ENCODE measurements at regions not wholly inside any gene's neighbourhood (a gene's known extent, or its start where the extent isn't known, plus 50 kb on each side); places are given as distances from the start of the nearest gene placed in this dataset.

DNA sequence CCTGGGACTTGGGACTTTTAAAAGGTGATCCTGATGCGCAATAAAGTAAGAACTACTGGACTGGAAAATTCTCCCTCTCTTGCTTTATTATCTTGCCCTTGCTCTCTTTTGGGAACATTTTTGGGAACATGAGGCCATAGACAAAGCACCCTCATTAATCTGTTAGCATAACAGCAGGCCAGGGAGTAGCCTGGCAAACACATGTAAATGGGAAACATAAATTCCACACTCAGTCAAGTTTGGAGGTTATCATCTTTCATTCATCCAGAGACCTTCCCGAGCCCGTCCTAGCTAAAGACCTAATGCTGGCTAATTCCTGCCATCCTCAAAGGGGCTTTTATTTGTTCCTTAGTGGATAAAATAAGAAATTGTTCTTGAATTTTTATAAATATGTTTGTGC lies 162.8 kb upstream of the ARX start:
- TF ChIP-seq CTCF (IDR thresholded peaks at IDR 0.05), result no peak
- 38 to 46% methylated on average over 3 of the region's 3 CpGs for WGBS, 2 donors
- no peaks in the 10 kb centered on the region for H3K4me1 ChIP-seq

GRCh38 chrX:25175743-25176142 lies 160.0 kb upstream of the ARX start:
- 80 to 88% methylated on average over 5 of the region's 5 CpGs for WGBS, 2 donors
- TF ChIP-seq CTCF (IDR thresholded peaks at IDR 0.05), result no peak
- Histone ChIP-seq H3K36me3 (no peaks in the 10 kb centered on the region), H3K4me1 (no peaks in the 10 kb centered on the region), H3K27ac (no peak overlapping the region), H3K27me3 (peaks cover 0 to 38% (median 0%) of the 10 kb centered on the region in 7 donors), H3K9me3 (no peaks in the 10 kb centered on the region), H3K4me3 (no peak overlapping the region)
- DNase-seq (no peak), ATAC-seq (no peak)
- intact Hi-C loops (cut with DNase I), result no loop called here

More for the DNA sequence above, 162.8 kb upstream of the ARX start:
- H3K27me3 ChIP-seq, result peaks cover 0 to 19% (median 0%) of the 10 kb centered on the region in 7 donors
- H3K4me3 ChIP-seq, result no peak overlapping the region
- H3K27ac ChIP-seq, result no peak overlapping the region
- no peaks in the 10 kb centered on the region for H3K36me3 ChIP-seq
- intact Hi-C loops (cut with DNase I), result no loop called here
- H3K9me3 ChIP-seq, result no peaks in the 10 kb centered on the region
- ATAC-seq (no peak), DNase-seq (no peak)

DNA sequence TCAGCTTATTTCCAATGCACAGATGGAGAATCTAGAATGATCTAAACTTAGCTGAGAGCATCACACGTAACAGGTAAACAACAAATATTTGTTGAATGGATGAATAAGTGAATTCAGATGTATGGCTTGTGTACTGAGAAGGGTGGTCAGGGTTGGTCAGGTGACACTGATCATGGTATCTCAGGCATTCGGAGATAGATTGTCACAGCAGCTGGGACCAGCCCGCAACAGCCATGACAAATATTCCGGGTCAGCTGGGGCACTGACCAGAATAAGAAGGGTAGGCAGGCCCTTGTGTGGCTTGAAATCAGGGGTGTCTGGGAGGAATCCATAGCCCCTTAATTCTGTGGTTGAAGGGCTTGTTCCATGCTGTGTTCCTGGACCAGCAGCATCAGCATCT lies 159.4 kb upstream of the ARX start:
- Histone ChIP-seq H3K27me3 (peaks cover 0 to 40% (median 0%) of the 10 kb centered on the region in 7 donors), H3K4me3 (no peak overlapping the region), H3K36me3 (no peaks in the 10 kb centered on the region), H3K27ac (no peak overlapping the region), H3K9me3 (no peaks in the 10 kb centered on the region), H3K4me1 (no peaks in the 10 kb centered on the region)
- DNase-seq, result no peak
- WGBS, 2 donors, result 85% methylated on average over 4 of the region's 4 CpGs
- no peak for TF ChIP-seq CTCF (IDR thresholded peaks at IDR 0.05)
- intact Hi-C loops (cut with DNase I), result no loop called here
- ATAC-seq, result no peak

GRCh38 chrX:25166546-25166945 lies 150.8 kb upstream of the ARX start:
- TF ChIP-seq CTCF (IDR thresholded peaks at IDR 0.05), result no peak
- WGBS, 2 donors, result 72 to 77% methylated on average over 4 of the region's 4 CpGs
- Histone ChIP-seq H3K36me3 (no peaks in the 10 kb centered on the region), H3K27me3 (peaks cover 0 to 52% (median 0%) of the 10 kb centered on the region in 7 donors), H3K4me1 (no peaks in the 10 kb centered on the region), H3K27ac (no peak overlapping the region), H3K4me3 (no peak overlapping the region), H3K9me3 (no peaks in the 10 kb centered on the region)
- DNase-seq (no peak), ATAC-seq (no peak)
- intact Hi-C loops (cut with DNase I), result no loop called here
